Stimulated activated naive CD8-positive, alpha-beta T cell treated with anti-CD3 and anti-CD28 coated beads, Interleukin-15, Interleukin-2, amounts not matched to agents 100 ng/mL and 50 ng/mL, for 24 hours (primary cell): ENCODE measurements at regions not wholly inside any gene's neighbourhood (a gene's known extent, or its start where the extent isn't known, plus 50 kb on each side); places are given as distances from the start of the nearest gene placed in this dataset.
"Not testable (repeated sequence)": the region's sequence is repeated elsewhere in the genome, so short reads cannot be mapped to it uniquely, and the experiment has no call there.

Source experiments
- H3K27ac Mint-ChIP-seq: one replicate; pipeline ENCODE4 v1.8.0; 2021; ENCODE audit warnings: mild to moderate bottlenecking, mixed read lengths
- H3K27me3 Mint-ChIP-seq: one replicate; pipeline ENCODE4 v1.8.0; 2021; ENCODE audit warnings: mixed read lengths
- H3K36me3 Mint-ChIP-seq: one replicate; pipeline ENCODE4 v1.8.0; 2021; ENCODE audit warnings: low read depth, mixed read lengths
- H3K4me1 Mint-ChIP-seq: one replicate; pipeline ENCODE4 v1.8.0; 2021; ENCODE audit warnings: low read depth, mixed read lengths
- H3K4me3 Mint-ChIP-seq: one replicate; pipeline ENCODE4 v1.8.0; 2021; ENCODE audit warnings: mild to moderate bottlenecking, mixed read lengths
- H3K9me3 Mint-ChIP-seq: one replicate; pipeline ENCODE4 v1.8.0; 2021; ENCODE audit warnings: mixed read lengths

DNA sequence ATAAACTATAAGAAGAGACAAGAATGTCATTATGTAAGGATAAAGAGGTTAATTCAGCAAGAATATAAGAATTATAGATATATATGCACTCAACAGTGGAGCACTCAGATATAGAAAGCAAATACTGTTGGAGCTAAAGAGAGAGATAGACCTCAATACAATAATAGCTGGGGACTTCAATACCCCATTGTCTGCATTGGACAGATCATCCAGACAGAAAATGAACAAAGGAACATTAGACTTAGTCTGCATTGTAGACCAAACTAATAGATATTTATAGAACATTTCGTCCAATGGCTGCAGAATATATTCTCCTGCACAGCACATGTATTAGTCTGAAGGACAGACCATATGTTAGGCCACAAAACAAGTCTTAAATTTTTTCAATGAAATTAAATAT lies 777.1 kb downstream of the CDH18 start:
- H3K4me1 Mint-ChIP-seq, result no peaks in the 10 kb centered on the region
- peaks cover 13% of the 10 kb centered on the region for H3K9me3 Mint-ChIP-seq
- H3K27me3 Mint-ChIP-seq, result no peaks in the 10 kb centered on the region
- no peak overlapping the region for H3K27ac Mint-ChIP-seq
- H3K4me3 Mint-ChIP-seq, result no peak overlapping the region
- H3K36me3 Mint-ChIP-seq, result no peaks in the 10 kb centered on the region

DNA sequence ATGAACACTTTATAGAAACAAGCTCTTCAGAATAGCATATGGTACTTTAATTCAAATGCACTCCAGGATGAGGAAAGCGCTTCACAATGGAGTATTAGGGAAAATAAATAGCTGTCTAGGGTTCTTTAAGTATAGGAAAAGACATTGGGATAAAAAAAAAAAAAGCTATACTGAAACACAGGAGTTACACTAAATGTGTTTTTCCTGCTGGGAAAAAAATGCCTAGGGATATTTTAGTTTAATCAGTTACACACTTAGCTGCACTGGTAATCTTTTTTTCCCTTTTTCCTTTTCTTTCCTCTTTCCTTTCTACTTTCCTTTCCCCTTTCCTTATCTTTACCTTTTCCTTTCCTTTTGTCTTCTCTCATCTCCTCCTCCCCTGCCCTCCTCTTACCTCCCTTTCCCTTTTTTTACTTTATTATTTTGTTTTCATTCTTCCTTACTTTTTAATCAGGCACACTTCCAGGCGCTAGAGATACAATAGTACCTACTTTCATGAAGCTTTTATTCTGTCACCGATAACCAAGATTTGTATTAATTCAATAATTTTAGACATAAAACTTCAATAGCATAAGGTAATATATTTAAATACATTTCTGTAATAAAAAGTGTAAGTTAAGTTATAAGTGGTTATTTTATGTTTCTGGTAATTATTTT lies 758.7 kb downstream of the CDH18 start:
- no peaks in the 10 kb centered on the region for H3K4me1 Mint-ChIP-seq
- peaks cover 6% of the 10 kb centered on the region for H3K9me3 Mint-ChIP-seq
- H3K27me3 Mint-ChIP-seq, result no peaks in the 10 kb centered on the region
- H3K36me3 Mint-ChIP-seq, result no peaks in the 10 kb centered on the region
- H3K4me3 Mint-ChIP-seq, result no peak overlapping the region
- H3K27ac Mint-ChIP-seq, result no peak overlapping the region

DNA sequence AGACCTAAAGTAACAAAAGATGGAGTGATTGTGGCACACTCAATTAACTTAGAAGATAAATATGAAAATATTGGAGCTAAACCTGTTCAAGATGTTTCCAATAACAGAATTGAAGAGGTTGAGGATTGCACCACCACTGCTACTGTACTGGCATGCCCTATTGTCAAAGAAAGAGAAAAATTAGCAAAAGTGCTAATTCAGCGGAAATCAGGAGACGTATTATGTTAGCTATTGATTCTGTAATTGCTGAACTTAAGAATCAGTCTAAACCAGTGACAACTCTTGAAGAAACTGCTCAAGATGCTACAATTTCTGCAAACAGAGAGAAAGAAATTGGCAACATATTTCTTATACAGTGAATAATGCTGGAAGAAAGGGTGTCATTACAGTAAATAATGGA lies 754.4 kb downstream of the CDH18 start:
- Mint-ChIP-seq H3K4me3 (no peak overlapping the region), H3K36me3 (no peaks in the 10 kb centered on the region), H3K4me1 (no peaks in the 10 kb centered on the region), H3K27me3 (no peaks in the 10 kb centered on the region), H3K9me3 (peaks cover 10% of the 10 kb centered on the region), H3K27ac (no peak overlapping the region)

DNA sequence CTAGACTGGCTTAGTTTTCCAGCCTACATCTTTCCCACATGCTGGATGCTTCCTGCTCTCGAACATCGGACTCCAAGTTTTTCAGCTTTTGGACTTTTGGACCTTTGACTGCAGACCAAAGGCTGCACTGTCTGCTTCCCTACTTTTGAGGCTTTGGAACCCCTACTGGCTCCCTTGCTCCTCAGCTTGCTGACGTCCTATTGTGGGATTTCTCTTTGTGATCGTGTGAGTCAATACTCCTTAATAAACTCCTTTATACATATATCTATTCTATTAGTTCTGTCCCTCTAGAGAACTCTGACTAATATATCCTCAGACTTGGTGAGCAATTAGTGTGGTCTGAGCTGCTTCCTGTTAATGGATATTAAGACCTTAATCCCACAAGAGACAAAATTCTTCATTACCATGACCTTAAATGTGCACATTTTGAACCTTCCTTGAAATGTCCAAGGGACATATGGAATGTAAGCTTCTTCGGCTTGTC lies 752.9 kb downstream of the CDH18 start:
- Mint-ChIP-seq H3K27me3 (no peaks in the 10 kb centered on the region), H3K9me3 (peaks cover 16% of the 10 kb centered on the region), H3K4me3 (no peak overlapping the region), H3K36me3 (no peaks in the 10 kb centered on the region), H3K4me1 (no peaks in the 10 kb centered on the region), H3K27ac (no peak overlapping the region)

DNA sequence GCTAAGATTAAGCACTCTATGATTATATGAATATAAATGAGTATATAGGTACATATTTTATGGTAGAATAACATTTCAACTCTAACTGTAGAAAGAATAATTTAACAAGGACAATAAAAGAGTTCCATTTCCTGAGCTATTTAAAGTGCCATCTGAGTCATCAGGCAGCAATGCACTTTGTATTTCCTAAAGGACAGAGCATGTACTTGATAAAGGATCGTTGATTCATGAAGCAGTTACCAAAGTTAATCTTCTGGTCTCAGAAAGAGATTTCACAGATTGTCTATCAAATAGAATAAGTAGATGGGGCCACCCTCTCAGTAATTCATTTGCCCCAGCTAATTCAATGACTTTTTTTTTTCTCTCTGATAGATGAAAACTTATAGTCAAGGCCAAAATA lies 747.8 kb downstream of the CDH18 start:
- peaks cover 10% of the 10 kb centered on the region for H3K9me3 Mint-ChIP-seq
- H3K4me3 Mint-ChIP-seq, result no peak overlapping the region
- H3K27me3 Mint-ChIP-seq, result no peaks in the 10 kb centered on the region
- H3K36me3 Mint-ChIP-seq, result no peaks in the 10 kb centered on the region
- no peaks in the 10 kb centered on the region for H3K4me1 Mint-ChIP-seq
- H3K27ac Mint-ChIP-seq, result no peak overlapping the region

DNA sequence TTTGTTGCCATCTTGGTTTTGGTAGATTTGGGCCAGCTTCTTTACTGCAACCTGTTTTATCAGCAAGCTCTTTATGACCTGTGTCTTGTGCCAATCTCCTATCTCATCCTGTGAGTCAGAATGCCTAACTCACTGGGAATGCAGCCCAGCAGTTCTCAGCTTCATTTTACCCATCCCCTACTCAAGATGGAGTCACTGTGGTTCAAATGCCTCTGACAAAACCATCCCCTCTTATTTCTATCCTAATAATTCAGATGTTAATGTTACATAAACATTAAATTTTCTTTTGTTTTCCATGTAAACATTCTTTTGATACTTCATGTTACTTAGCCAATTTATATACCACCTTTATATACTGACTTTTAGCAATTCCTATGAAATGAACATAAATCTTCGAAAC lies 746.3 kb downstream of the CDH18 start:
- Mint-ChIP-seq H3K4me1 (no peaks in the 10 kb centered on the region), H3K27me3 (no peaks in the 10 kb centered on the region), H3K9me3 (peaks cover 10% of the 10 kb centered on the region), H3K36me3 (no peaks in the 10 kb centered on the region), H3K4me3 (no peak overlapping the region), H3K27ac (no peak overlapping the region)

DNA sequence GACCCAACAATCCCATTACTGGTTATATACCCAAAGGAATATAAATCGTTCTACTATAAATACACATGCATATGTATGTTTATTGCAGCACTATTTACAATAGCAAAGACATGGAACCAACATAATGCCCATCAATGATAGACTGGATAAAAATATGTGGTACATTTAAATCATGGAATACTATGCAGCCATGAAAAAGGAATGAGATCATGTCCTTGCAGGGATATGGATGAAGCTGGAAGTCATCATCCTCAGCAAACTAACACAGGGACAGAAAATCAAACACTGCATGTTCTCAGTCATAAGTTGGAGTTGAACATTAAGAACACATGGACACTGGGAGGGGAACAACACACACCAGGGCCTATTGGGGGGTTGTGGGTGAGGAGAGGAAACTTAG lies 741.8 kb downstream of the CDH18 start:
- H3K27ac Mint-ChIP-seq, H3K27me3 Mint-ChIP-seq, H3K9me3 Mint-ChIP-seq, H3K4me1 Mint-ChIP-seq, H3K36me3 Mint-ChIP-seq, H3K4me3 Mint-ChIP-seq: not testable (repeated sequence)

DNA sequence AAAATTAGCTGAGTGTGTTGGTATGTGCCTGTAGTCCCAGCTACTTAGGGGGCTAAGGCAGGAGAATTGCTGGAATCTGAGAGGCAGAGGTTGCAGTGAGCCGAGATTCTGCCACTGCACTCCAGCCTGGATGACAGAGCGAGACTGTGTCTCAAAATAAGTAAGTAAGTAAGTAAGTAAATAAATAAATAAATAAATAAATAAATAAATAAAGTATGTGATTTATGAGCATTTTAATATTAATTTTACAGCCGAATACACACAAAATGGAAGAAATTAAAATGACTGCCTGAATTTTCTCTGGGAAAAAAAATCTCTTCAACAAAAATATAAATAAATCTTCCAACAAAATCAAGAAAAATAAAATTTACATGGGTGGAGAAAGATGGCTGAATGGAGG lies 740.7 kb downstream of the CDH18 start:
- Mint-ChIP-seq H3K27me3 (no peaks in the 10 kb centered on the region), H3K36me3 (no peaks in the 10 kb centered on the region), H3K9me3 (peaks cover 12% of the 10 kb centered on the region), H3K27ac (no peak overlapping the region), H3K4me1 (no peaks in the 10 kb centered on the region), H3K4me3 (no peak overlapping the region)

DNA sequence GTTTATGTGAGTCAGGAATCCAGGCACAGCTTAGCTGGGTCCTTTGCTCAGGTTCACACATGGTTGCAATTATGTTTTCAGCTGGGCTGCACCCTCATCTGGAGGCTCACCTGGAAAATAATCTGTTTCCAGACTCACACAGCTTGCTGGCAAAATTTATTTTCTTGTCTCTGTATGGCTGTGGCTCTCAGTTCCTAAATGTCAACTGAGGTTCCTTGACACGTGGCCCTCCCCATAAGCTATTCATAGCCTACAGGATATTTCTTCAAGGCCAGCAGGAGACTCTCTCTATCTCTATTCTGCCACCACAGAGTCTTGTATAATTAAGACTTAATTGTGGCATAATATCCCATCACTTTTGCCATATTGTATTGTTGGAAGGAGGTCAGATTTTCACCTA lies 732.0 kb downstream of the CDH18 start:
- Mint-ChIP-seq H3K36me3 (no peaks in the 10 kb centered on the region), H3K27ac (no peak overlapping the region), H3K4me3 (no peak overlapping the region), H3K4me1 (no peaks in the 10 kb centered on the region), H3K27me3 (no peaks in the 10 kb centered on the region), H3K9me3 (peaks cover 10% of the 10 kb centered on the region)

DNA sequence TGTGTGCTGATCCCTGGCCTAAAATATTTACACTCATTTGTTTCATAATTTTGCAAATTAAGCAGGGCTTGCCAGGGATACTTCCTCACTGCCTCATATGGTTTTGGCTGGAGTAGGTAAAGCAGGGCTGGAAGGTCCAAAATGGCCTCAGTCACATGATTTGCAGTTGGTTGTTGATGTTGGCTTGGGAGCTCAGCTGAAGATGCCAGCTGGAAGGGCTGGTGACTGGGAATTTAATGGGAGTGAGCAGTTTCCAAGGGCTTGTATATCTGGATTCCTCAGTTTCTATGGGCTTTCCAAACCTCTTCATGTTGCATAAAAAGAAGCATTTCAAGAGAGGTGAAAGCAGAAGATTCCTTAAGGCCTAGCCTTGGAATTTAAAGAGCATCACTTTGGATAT lies 729.3 kb downstream of the CDH18 start:
- peaks cover 18% of the 10 kb centered on the region for H3K9me3 Mint-ChIP-seq
- no peaks in the 10 kb centered on the region for H3K4me1 Mint-ChIP-seq
- no peak overlapping the region for H3K27ac Mint-ChIP-seq
- H3K4me3 Mint-ChIP-seq, result no peak overlapping the region
- no peaks in the 10 kb centered on the region for H3K27me3 Mint-ChIP-seq
- no peaks in the 10 kb centered on the region for H3K36me3 Mint-ChIP-seq

DNA sequence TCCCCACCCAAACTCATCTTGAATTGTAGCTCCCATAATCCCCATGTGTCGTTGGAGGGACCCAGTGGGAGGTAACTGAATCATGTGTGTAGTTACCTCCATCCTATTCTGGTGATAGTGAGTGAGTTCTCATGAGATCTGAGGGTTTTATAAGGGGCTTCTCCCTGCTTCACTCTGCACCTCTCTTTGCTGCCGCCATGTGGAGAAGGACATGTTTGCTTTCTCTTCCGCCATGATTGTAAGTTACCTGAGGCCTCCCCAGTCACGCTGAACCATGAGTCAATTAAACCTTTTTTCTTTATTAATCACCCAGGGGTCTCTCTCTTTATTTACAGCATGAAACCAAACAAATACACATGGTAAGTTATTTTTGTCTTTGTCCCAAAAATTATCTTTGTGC lies 726.1 kb downstream of the CDH18 start:
- H3K27ac Mint-ChIP-seq, result no peak overlapping the region

DNA sequence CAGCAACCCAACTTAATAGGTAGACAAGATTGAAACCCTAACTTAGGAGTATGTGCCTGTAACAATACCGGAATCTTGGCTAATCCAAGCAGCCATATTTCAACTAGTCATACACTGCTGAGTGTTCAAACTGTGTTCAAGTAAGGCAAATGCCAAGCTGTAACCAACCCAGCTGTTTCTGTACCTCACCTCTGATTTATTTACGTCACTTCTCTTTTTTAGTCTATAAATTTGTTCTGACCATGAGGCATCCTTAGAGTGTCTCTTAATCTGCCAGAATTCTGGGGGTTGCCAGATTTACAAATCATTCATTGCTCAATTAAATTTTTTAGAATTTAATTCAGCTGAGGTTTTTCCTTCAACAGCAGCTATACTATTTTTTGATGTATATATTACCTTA lies 723.2 kb downstream of the CDH18 start:
- Mint-ChIP-seq H3K27ac (no peak overlapping the region), H3K27me3 (no peaks in the 10 kb centered on the region), H3K4me3 (no peak overlapping the region), H3K36me3 (no peaks in the 10 kb centered on the region), H3K9me3 (peaks cover 25% of the 10 kb centered on the region), H3K4me1 (no peaks in the 10 kb centered on the region)

More for the DNA sequence above, 726.1 kb downstream of the CDH18 start:
- Mint-ChIP-seq H3K36me3 (no peaks in the 10 kb centered on the region), H3K4me1 (no peaks in the 10 kb centered on the region), H3K27me3 (no peaks in the 10 kb centered on the region), H3K4me3 (no peak overlapping the region), H3K9me3 (peaks cover 25% of the 10 kb centered on the region)

DNA sequence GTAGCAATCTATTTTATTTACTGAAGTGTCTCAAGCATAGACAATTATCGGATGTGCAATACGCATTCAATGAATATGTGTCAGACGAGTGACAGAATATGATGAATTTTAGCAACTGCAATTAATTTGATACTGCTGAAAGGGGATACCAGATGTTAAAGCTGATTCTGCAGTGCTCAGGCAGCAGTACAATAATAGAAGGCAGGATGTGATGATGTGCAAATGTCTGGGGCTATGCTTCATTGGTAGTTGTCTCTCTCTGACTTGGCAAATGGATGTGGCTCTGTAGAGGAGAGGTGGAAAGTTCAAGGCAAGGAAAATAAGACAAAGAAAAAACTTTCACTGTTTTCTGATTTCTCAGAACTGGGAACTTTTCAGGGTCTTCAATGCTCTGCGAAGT lies 721.2 kb downstream of the CDH18 start:
- Mint-ChIP-seq H3K4me1 (no peaks in the 10 kb centered on the region), H3K36me3 (no peaks in the 10 kb centered on the region), H3K27me3 (no peaks in the 10 kb centered on the region), H3K4me3 (no peak overlapping the region), H3K27ac (no peak overlapping the region), H3K9me3 (peaks cover 24% of the 10 kb centered on the region)

DNA sequence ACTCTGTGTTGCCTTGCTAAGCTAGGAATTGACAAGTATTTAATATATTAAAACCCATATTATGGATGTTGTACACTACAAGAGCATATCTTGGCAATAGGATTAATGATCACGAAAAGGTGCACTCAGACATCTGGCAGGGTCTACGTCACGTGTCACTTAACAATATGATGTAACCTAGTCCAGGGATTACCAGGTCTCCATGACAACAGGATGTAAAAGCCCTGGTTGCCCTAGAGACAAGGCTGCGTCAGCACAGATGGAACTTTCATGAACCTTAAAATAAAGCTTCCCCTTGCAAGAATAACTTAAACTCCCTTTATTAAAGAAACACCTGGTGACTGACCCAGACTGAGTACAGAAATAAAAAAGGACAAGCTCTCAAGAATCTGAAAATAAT lies 717.8 kb downstream of the CDH18 start:
- Mint-ChIP-seq H3K27ac (no peak overlapping the region), H3K4me3 (no peak overlapping the region), H3K36me3 (no peaks in the 10 kb centered on the region)

DNA sequence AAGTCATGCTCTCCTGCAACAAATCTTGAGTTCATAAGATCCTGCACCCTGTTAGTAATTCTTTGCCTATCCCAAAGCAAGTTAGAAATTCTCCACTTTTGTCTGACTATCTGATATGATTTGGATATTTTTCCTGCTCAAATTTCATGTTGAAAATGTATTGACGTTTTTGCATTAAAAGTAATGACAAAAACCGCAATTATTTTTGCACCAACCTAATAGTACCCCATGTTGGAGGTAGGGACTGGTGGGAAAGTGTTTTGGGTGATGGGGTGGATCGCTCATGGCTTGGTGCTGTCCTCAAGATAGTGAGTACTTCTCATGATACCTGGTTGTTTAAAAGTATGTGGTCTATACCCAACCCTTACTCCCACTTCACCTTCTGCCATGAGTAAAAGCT lies 713.4 kb downstream of the CDH18 start:
- Mint-ChIP-seq H3K9me3 (peaks cover 23% of the 10 kb centered on the region), H3K4me1 (no peaks in the 10 kb centered on the region), H3K4me3 (no peak overlapping the region), H3K27me3 (no peaks in the 10 kb centered on the region), H3K27ac (no peak overlapping the region), H3K36me3 (no peaks in the 10 kb centered on the region)

More for the DNA sequence above, 717.8 kb downstream of the CDH18 start:
- Mint-ChIP-seq H3K27me3 (no peaks in the 10 kb centered on the region), H3K4me1 (no peaks in the 10 kb centered on the region), H3K9me3 (peaks cover 15% of the 10 kb centered on the region)

DNA sequence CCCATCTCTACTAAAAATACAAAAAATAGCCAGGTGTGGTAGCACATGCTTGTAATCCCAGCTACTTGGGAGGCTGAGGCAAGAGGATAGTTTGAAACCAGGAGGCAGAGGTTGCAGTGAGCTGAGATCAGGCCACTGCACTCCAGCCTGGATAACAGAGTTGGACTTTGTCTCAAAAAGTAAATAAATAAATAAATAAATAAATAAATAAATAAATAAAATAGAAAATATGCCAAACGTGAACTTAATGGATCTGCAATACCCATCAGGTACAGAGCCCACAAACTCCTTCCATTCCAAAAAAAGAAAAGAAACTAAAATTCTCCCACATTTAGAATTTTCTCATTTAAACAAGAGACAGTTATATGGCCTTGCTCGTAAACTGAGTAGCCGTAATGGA lies 702.7 kb downstream of the CDH18 start:
- Mint-ChIP-seq H3K4me1 (no peaks in the 10 kb centered on the region), H3K9me3 (peaks cover 19% of the 10 kb centered on the region), H3K4me3 (no peak overlapping the region), H3K36me3 (no peaks in the 10 kb centered on the region), H3K27me3 (no peaks in the 10 kb centered on the region), H3K27ac (no peak overlapping the region)
